ENCODE measurements at regions not wholly inside any gene's neighbourhood (a gene's known extent, or its start where the extent isn't known, plus 50 kb on each side); places are given as distances from the start of the nearest gene placed in this dataset.

DNA sequence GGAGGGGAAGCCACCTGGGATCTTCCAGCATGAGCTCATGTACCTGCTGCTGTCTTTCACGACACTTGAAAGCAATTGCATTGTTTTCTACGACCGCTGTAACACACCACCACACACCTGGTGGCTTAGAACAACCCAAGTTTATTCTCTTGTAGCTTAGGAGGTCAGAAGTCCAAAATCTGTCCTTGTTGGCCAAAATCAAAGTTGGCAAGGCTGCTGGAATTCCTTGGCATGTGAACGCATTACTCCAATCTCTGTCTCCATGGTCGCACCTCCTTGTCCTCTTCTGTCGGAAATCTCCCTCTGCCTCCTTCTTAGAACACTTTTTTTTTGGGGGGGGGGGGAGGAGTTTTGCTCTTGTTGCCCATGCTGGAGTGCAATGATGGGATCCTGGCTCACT is 305.7 kb downstream of the BAMBI start:
- no peak overlapping the region for H3K27ac ChIP-seq (ENCODE audit: low read length)
- H3F3A ChIP-seq (ENCODE audit: insufficient read depth, low read length): no peaks in the 10 kb centered on the region
- no peaks in the 10 kb centered on the region for H3K9me2 ChIP-seq (replicated peaks; ENCODE audit: insufficient read depth, low read length)
- no peak overlapping the region for H2AFZ ChIP-seq (ENCODE audit: low read length)
- H3K9me3 ChIP-seq (replicated peaks; ENCODE audit: insufficient read depth, low read length): no peaks in the 10 kb centered on the region
- H3K4me3 ChIP-seq (ENCODE audit: low read length): no peak overlapping the region
- H3K4me1 ChIP-seq (ENCODE audit: low read length): no peaks in the 10 kb centered on the region
- H4K20me1 ChIP-seq (ENCODE audit: insufficient read depth, low read length): no peaks in the 10 kb centered on the region
- no peaks in the 10 kb centered on the region for H3K79me2 ChIP-seq (ENCODE audit: low read length)
- H3K4me2 ChIP-seq (ENCODE audit: low read depth, low read length): no peak overlapping the region
- no peaks in the 10 kb centered on the region for H3K27me3 ChIP-seq (replicated peaks; ENCODE audit: insufficient read depth, low read length)
- H3K9ac ChIP-seq (ENCODE audit: low read length): no peak overlapping the region
- TF ChIP-seq EZH2phosphoT487 (IDR thresholded peaks at IDR 0.05; ENCODE audit: low read length) (no peak), EZH2 (optimal IDR thresholded peaks at IDR 0.05; ENCODE audit: low read depth, low read length) (no peak)
- TF ChIP-seq, protein P1, sequence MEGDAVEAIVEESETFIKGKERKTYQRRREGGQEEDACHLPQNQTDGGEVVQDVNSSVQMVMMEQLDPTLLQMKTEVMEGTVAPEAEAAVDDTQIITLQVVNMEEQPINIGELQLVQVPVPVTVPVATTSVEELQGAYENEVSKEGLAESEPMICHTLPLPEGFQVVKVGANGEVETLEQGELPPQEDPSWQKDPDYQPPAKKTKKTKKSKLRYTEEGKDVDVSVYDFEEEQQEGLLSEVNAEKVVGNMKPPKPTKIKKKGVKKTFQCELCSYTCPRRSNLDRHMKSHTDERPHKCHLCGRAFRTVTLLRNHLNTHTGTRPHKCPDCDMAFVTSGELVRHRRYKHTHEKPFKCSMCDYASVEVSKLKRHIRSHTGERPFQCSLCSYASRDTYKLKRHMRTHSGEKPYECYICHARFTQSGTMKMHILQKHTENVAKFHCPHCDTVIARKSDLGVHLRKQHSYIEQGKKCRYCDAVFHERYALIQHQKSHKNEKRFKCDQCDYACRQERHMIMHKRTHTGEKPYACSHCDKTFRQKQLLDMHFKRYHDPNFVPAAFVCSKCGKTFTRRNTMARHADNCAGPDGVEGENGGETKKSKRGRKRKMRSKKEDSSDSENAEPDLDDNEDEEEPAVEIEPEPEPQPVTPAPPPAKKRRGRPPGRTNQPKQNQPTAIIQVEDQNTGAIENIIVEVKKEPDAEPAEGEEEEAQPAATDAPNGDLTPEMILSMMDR (IDR thresholded peaks at IDR 0.05; ENCODE audit: low read length): no peak
- no peaks in the 10 kb centered on the region for H3K36me3 ChIP-seq (replicated peaks; ENCODE audit: insufficient read depth, low read length)
- no peak for DNase-seq

DNA sequence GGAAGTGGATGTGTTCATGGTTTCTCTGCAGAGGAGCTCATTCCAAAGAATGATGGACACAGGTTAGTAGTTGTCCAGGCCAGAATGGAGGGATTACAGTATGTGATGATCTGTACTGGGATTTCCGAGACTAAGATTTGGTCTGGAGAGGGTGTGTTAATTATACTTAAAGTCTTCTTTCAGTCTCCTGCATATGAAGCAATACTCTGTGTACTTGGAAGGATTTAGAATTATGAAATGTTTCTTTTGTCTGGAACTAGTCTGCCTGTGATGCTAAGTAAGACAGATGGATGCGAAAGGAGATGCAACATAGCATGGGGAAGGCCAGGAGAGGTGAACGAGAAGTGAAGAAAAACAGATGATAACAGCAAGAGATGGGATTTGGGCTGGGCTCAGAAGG is 305.1 kb upstream of the LYZL1 start:
- H3K9me3 ChIP-seq (replicated peaks; ENCODE audit: insufficient read depth, low read length): no peaks in the 10 kb centered on the region
- no peaks in the 10 kb centered on the region for H3K27me3 ChIP-seq (replicated peaks; ENCODE audit: insufficient read depth, low read length)
- H3K4me2 ChIP-seq (ENCODE audit: low read depth, low read length): no peak overlapping the region
- H3K79me2 ChIP-seq (ENCODE audit: low read length): no peaks in the 10 kb centered on the region
- no peaks in the 10 kb centered on the region for H3K9me2 ChIP-seq (replicated peaks; ENCODE audit: insufficient read depth, low read length)
- H3K27ac ChIP-seq (ENCODE audit: low read length): no peak overlapping the region
- TF ChIP-seq EZH2phosphoT487 (IDR thresholded peaks at IDR 0.05; ENCODE audit: low read length) (no peak), EZH2 (optimal IDR thresholded peaks at IDR 0.05; ENCODE audit: low read depth, low read length) (no peak)
- TF ChIP-seq, protein P1 (IDR thresholded peaks at IDR 0.05; ENCODE audit: low read length): no peak
- no peaks in the 10 kb centered on the region for H4K20me1 ChIP-seq (ENCODE audit: insufficient read depth, low read length)
- H3K9ac ChIP-seq (ENCODE audit: low read length): no peak overlapping the region
- H3K4me1 ChIP-seq (ENCODE audit: low read length): no peaks in the 10 kb centered on the region
- no peaks in the 10 kb centered on the region for H3K36me3 ChIP-seq (replicated peaks; ENCODE audit: insufficient read depth, low read length)
- DNase-seq: no peak
- H2AFZ ChIP-seq (ENCODE audit: low read length): no peak overlapping the region
- no peaks in the 10 kb centered on the region for H3F3A ChIP-seq (ENCODE audit: insufficient read depth, low read length)
- no peak overlapping the region for H3K4me3 ChIP-seq (ENCODE audit: low read length)

DNA sequence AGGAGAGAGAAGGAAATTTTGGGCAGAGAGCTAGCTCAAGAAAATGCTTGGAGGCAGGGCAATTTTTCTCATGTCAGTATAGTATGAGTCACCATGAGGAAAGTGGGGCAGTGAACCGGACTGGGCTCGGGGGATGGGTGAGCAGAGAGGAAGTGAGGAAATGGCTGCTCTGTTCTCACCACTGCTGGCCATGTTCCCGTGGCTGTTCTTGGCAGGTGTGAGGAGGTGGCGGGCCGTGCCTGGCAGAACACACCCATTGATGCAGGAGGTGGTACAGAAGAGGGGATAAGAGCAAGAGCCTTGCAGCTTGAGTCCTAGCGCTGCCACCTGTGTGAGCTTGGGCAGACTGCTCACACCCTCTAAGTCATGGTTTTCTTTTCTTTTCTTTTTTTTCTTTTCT is 304.4 kb upstream of the LYZL1 start:
- Histone ChIP-seq H3K9me3 (replicated peaks; ENCODE audit: insufficient read depth, low read length) (no peaks in the 10 kb centered on the region), H3K27ac (ENCODE audit: low read length) (no peak overlapping the region), H3K4me3 (ENCODE audit: low read length) (no peak overlapping the region), H3K27me3 (replicated peaks; ENCODE audit: insufficient read depth, low read length) (no peaks in the 10 kb centered on the region), H3K4me1 (ENCODE audit: low read length) (no peaks in the 10 kb centered on the region), H4K20me1 (ENCODE audit: insufficient read depth, low read length) (no peaks in the 10 kb centered on the region), H3K79me2 (ENCODE audit: low read length) (no peaks in the 10 kb centered on the region), H3F3A (ENCODE audit: insufficient read depth, low read length) (no peaks in the 10 kb centered on the region), H3K36me3 (replicated peaks; ENCODE audit: insufficient read depth, low read length) (no peaks in the 10 kb centered on the region), H3K4me2 (ENCODE audit: low read depth, low read length) (no peak overlapping the region), H2AFZ (ENCODE audit: low read length) (no peak overlapping the region), H3K9ac (ENCODE audit: low read length) (no peak overlapping the region), H3K9me2 (replicated peaks; ENCODE audit: insufficient read depth, low read length) (no peaks in the 10 kb centered on the region)
- no peak for DNase-seq
- TF ChIP-seq, protein P1 (IDR thresholded peaks at IDR 0.05; ENCODE audit: low read length): no peak
- TF ChIP-seq EZH2 (optimal IDR thresholded peaks at IDR 0.05; ENCODE audit: low read depth, low read length) (no peak), EZH2phosphoT487 (IDR thresholded peaks at IDR 0.05; ENCODE audit: low read length) (no peak)
